GM23248 (cell line): ENCODE measurements at regions not wholly inside any gene's neighbourhood (a gene's known extent, or its start where the extent isn't known, plus 50 kb on each side); places are given as distances from the start of the nearest gene placed in this dataset.

Experiments used
- EZH2 ChIP-seq: fragments of 200-600 bp; sonication (generic); IDR thresholded peaks from 2 replicates; pipeline ENCODE4 v1.6.1; 2018; ENCODE audit warnings: antibody characterized with exemption, mild to moderate bottlenecking; ENCODE audit not compliant: insufficient read depth, poor library complexity, severe bottlenecking
- EZH2phosphoT487 ChIP-seq: fragments of 200-600 bp; sonication (generic); IDR thresholded peaks from 2 replicates; pipeline ENCODE4 v1.6.1; 2018; ENCODE audit warnings: antibody characterized with exemption, moderate library complexity, mild to moderate bottlenecking, low read depth; ENCODE audit not compliant: insufficient read depth

- no peak for TF ChIP-seq EZH2phosphoT487
- no peak for TF ChIP-seq EZH2
Observed at GRCh38 chr7:96380111-96380512, 58.2 kb upstream of the SLC25A13 start.
